ENCODE measurements at regions not wholly inside any gene's neighbourhood (a gene's known extent, or its start where the extent isn't known, plus 50 kb on each side); places are given as distances from the start of the nearest gene placed in this dataset.
A peak's percentile ranks its signal among the peaks of the same experiment; 100 is the strongest.

GRCh38 chr6:47098570-47098993 lies 56.5 kb upstream of the ADGRF1 start:
- Histone ChIP-seq H3K4me2 (ENCODE audit: insufficient read depth, low read length) (no peak overlapping the region), H4K20me1 (replicated peaks; ENCODE audit: control insufficient read depth, insufficient read depth, low read length) (no peaks in the 10 kb centered on the region), H3K9me3 (replicated peaks; ENCODE audit: control insufficient read depth, insufficient read depth, low read depth, low read length) (no peaks in the 10 kb centered on the region), H3K79me2 (ENCODE audit: control insufficient read depth, insufficient read depth, low read length) (no peaks in the 10 kb centered on the region), H3K4me1 (replicated peaks in 1 of 2; ENCODE audit: control insufficient read depth in 2 of 2, insufficient read depth in 2 of 2, low read length in 2 of 2) (no peaks in the 10 kb centered on the region), H3K27me3 (ENCODE audit: control insufficient read depth in 2 of 2, insufficient read depth in 2 of 2, low read length in 2 of 2) (peaks cover 5 to 9% of the 10 kb centered on the region in 2 experiments; a peak in 1 of 5 replicates), H2AFZ (ENCODE audit: low read depth, low read length) (no peak overlapping the region), H3K27ac (ENCODE audit: extremely low read depth, low read depth, low read length) (no peak overlapping the region), H3K36me3 (ENCODE audit: control insufficient read depth, insufficient read depth, low read length) (no peaks in the 10 kb centered on the region), H3K4me3 (no peak overlapping the region), H3K9ac (ENCODE audit: insufficient read depth in 1 of 2, low read depth in 2 of 2, low read length in 2 of 2) (no peak overlapping the region), H3K9me1 (ENCODE audit: control insufficient read depth, insufficient read depth, low read length) (no peaks in the 10 kb centered on the region)
- in situ Hi-C loops (cut with MboI): loop anchor here (5.0 kb wide), 1 partner anchor 209 kb away; the partner anchor contains the start of gene TNFRSF21
- DNase-seq (ENCODE audit: extremely low read depth in 1 of 4, low spot score in 3 of 4): no peak
- CTCF ChIA-PET (ENCODE audit: low intra/inter-chr PET ratio): interaction anchor here (1.9 to 5.0 kb wide), 2 partner anchors 211 to 213 kb away, joined by 5 to 57 read pairs; partner anchors contain the start of gene TNFRSF21
- BruUV-seq (replicated peaks): no TSS peak
- 13% methylated on average over 6 of the region's 6 CpGs for WGBS (ENCODE audit: insufficient coverage, low coverage, missing lambda C conversion rate)
- no peak for ATAC-seq
- POLR2A ChIA-PET: interaction anchor here (0.7 to 1.6 kb wide), 3 partner anchors 8 to 633 kb away, joined by 3 to 4 read pairs (median 3); partner anchors contain the start of gene TNFRSF21
- intact Hi-C loops (cut with micrococcal nuclease): loop anchor here (5.0 kb wide), 2 partner anchors 74 to 684 kb away; partner anchors contain the start of gene OPN5
- FAIRE-seq: peak; percentile 42
- peak; percentile 40 for TF ChIP-seq MEIS2 (IDR thresholded peaks at IDR 0.05; ENCODE audit: partially characterized antibody)
- TF ChIP-seq, protein P1, sequence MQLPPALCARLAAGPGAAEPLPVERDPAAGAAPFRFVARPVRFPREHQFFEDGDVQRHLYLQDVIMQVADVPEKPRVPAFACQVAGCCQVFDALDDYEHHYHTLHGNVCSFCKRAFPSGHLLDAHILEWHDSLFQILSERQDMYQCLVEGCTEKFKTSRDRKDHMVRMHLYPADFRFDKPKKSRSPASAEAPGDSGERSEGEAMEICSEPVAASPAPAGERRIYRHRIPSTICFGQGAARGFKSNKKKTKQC (CRISPR knock-in tag; IDR thresholded peaks at IDR 0.05): no peak
- TF ChIP-seq CTBP1 (IDR thresholded peaks at IDR 0.05; ENCODE audit: borderline replicate concordance): peak; percentile 37; the same call in 1 of the 2 replicates
- TF ChIP-seq CBFA2T3 (IDR thresholded peaks at IDR 0.05): peak; percentile 68
- peak; percentile 51; the same call in 1 of the 2 replicates for TF ChIP-seq JUN (IDR thresholded peaks at IDR 0.05; ENCODE audit: borderline replicate concordance, low read depth, low read length)
- no peak for TF ChIP-seq JUN (CRISPR knock-in tag; IDR thresholded peaks at IDR 0.05; ENCODE audit: borderline replicate concordance)
- TF ChIP-seq ARID1B (IDR thresholded peaks at IDR 0.05): peak; percentile 58; the same call in 1 of the 2 replicates
- no peak for TF ChIP-seq TCF7L2 (IDR thresholded peaks at IDR 0.05; ENCODE audit: low read depth, low read length)
- TF ChIP-seq KDM1A (IDR thresholded peaks at IDR 0.05): peak; percentile 61 to 79; a peak in 3 of 4 replicates
- peak; percentile 84 for TF ChIP-seq FOSL1 (tag; conservative IDR thresholded peaks at IDR 0.05)
- no peak for TF ChIP-seq TARDBP (IDR thresholded peaks at IDR 0.05)
- TF ChIP-seq CBFA2T2 (conservative IDR thresholded peaks at IDR 0.05): peak; percentile 45; the same call in 1 of the 2 replicates
- TF ChIP-seq, protein P2, sequence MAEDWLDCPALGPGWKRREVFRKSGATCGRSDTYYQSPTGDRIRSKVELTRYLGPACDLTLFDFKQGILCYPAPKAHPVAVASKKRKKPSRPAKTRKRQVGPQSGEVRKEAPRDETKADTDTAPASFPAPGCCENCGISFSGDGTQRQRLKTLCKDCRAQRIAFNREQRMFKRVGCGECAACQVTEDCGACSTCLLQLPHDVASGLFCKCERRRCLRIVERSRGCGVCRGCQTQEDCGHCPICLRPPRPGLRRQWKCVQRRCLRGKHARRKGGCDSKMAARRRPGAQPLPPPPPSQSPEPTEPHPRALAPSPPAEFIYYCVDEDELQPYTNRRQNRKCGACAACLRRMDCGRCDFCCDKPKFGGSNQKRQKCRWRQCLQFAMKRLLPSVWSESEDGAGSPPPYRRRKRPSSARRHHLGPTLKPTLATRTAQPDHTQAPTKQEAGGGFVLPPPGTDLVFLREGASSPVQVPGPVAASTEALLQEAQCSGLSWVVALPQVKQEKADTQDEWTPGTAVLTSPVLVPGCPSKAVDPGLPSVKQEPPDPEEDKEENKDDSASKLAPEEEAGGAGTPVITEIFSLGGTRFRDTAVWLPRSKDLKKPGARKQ (CRISPR knock-in tag; IDR thresholded peaks at IDR 0.05): no peak
- TF ChIP-seq NRF1 (conservative IDR thresholded peaks at IDR 0.05 in 1 of 2, IDR thresholded peaks at IDR 0.05 in 1 of 2): no peak
- no peak for TF ChIP-seq CBFB (CRISPR knock-in tag; IDR thresholded peaks at IDR 0.05)
